ENCODE measurements at regions not wholly inside any gene's neighbourhood (a gene's known extent, or its start where the extent isn't known, plus 50 kb on each side); places are given as distances from the start of the nearest gene placed in this dataset.

DNA sequence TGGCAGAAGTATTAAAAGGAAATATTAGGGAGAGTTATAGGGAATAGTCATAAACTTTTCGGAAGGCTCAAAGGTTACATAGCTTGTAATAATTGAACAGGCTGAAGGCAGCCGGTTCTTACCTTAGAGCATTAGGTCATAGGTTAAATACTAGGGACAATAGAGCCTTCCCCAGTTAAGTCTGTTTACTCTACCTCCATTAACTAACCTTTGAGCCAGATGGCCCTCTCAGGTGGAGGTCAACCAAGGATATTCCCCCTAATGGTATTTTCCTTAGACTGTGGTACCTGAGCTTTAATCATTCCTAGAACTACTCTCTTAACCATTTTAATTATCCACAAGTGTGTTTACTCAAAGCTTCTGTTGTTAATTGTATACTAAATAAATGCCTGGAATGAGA lies 920.9 kb upstream of the PABPC4L start:
- TF ChIP-seq, protein P1, sequence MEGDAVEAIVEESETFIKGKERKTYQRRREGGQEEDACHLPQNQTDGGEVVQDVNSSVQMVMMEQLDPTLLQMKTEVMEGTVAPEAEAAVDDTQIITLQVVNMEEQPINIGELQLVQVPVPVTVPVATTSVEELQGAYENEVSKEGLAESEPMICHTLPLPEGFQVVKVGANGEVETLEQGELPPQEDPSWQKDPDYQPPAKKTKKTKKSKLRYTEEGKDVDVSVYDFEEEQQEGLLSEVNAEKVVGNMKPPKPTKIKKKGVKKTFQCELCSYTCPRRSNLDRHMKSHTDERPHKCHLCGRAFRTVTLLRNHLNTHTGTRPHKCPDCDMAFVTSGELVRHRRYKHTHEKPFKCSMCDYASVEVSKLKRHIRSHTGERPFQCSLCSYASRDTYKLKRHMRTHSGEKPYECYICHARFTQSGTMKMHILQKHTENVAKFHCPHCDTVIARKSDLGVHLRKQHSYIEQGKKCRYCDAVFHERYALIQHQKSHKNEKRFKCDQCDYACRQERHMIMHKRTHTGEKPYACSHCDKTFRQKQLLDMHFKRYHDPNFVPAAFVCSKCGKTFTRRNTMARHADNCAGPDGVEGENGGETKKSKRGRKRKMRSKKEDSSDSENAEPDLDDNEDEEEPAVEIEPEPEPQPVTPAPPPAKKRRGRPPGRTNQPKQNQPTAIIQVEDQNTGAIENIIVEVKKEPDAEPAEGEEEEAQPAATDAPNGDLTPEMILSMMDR (conservative IDR thresholded peaks at IDR 0.05 in 1 of 2, IDR thresholded peaks at IDR 0.05 in 1 of 2; ENCODE audit: extremely low read depth in 1 of 2, insufficient read depth in 1 of 2, low read depth in 1 of 2, low read length in 2 of 2) = no peak
- no peak for TF ChIP-seq EZH2 (IDR thresholded peaks at IDR 0.05; ENCODE audit: borderline replicate concordance, low read length)

All from mammary epithelial cell (primary cell).